Endothelial cell (in vitro differentiated cells): ENCODE measurements at regions not wholly inside any gene's neighbourhood (a gene's known extent, or its start where the extent isn't known, plus 50 kb on each side); places are given as distances from the start of the nearest gene placed in this dataset.

Experiments used
- DNase-seq: peaks from one replicate; pipeline ENCODE4 v3.0.0; 2021; ENCODE audit warnings: low spot score
- H3K27ac Mint-ChIP-seq: one replicate; pipeline ENCODE4 v1.8.0; 2021; ENCODE audit warnings: mixed read lengths, inconsistent platforms; ENCODE audit not compliant: unreplicated experiment
- H3K27me3 Mint-ChIP-seq: one replicate; pipeline ENCODE4 v1.8.0; 2021; ENCODE audit warnings: mild to moderate bottlenecking, moderate library complexity, mixed read lengths, inconsistent platforms; ENCODE audit not compliant: unreplicated experiment
- H3K36me3 Mint-ChIP-seq: one replicate; pipeline ENCODE4 v1.8.0; 2021; ENCODE audit warnings: mild to moderate bottlenecking, low read depth, mixed read lengths, inconsistent platforms; ENCODE audit not compliant: unreplicated experiment
- H3K4me1 Mint-ChIP-seq: one replicate; pipeline ENCODE4 v1.8.0; 2021; ENCODE audit warnings: mild to moderate bottlenecking, mixed read lengths, inconsistent platforms; ENCODE audit not compliant: unreplicated experiment
- H3K4me3 Mint-ChIP-seq: one replicate; pipeline ENCODE4 v1.8.0; 2021; ENCODE audit warnings: mild to moderate bottlenecking, mixed read lengths, inconsistent platforms; ENCODE audit not compliant: unreplicated experiment
- H3K9me3 Mint-ChIP-seq: one replicate; pipeline ENCODE4 v1.8.0; 2021; ENCODE audit warnings: mixed read lengths, inconsistent platforms; ENCODE audit not compliant: unreplicated experiment
- CTCF ChIP-seq: fragments of 200-600 bp; sonication (generic); IDR thresholded peaks from one replicate; pipeline ENCODE4 v1.5.0; 2021; ENCODE audit warnings: antibody characterized with exemption; ENCODE audit not compliant: unreplicated experiment

GRCh38 chr11:8335683-8336082 is 72.0 kb upstream of the LMO1 start:
- H3K27me3 Mint-ChIP-seq = peaks cover 7% of the 10 kb centered on the region
- no peaks in the 10 kb centered on the region for H3K36me3 Mint-ChIP-seq
- no peak for TF ChIP-seq CTCF
- H3K4me3 Mint-ChIP-seq = no peak overlapping the region
- peaks cover 4% of the 10 kb centered on the region for H3K4me1 Mint-ChIP-seq
- no peak for DNase-seq
- H3K9me3 Mint-ChIP-seq = no peaks in the 10 kb centered on the region
- H3K27ac Mint-ChIP-seq = no peak overlapping the region

- Mint-ChIP-seq H3K27me3 (peaks cover 7% of the 10 kb centered on the region), H3K36me3 (no peaks in the 10 kb centered on the region), H3K4me3 (no peak overlapping the region), H3K9me3 (no peaks in the 10 kb centered on the region), H3K27ac (no peak overlapping the region), H3K4me1 (peaks cover 4% of the 10 kb centered on the region)
- DNase-seq = no peak
- no peak for TF ChIP-seq CTCF
Measured at GRCh38 chr11:8335186-8335585, 71.5 kb upstream of the LMO1 start.

DNA sequence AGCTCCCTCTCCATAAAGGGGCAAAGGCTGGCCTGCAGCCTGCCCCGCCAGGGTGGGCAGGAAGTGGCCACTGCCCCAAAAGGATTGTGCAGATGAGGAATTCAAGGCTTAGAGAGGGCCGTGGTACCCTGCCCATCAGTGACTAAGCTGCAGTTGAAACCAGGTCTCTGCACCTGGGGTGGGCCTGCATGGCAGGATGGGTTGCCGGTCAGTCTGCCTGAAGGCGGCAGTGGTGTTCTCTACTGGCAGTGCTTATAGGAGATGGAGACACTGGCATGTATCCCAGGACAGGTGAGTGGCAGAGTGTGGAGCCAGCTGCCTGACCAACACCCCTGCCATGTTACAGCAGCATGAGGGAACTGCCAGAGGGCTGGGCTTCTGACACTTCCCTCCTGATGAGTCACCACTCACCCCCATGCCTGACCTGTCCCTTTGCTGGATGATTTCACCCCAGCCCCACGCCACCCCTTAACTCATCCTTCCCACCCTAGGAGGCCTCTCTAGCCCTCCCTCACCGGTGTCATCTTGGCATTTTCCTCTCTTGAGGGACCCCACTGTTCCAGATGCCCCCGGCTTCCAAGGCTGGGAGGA is 70.2 kb upstream of the LMO1 start:
- Mint-ChIP-seq H3K4me1 (peaks cover 4% of the 10 kb centered on the region), H3K27me3 (peaks cover 7% of the 10 kb centered on the region), H3K36me3 (no peaks in the 10 kb centered on the region), H3K27ac (no peak overlapping the region), H3K9me3 (no peaks in the 10 kb centered on the region), H3K4me3 (no peak overlapping the region)
- no peak for DNase-seq
- no peak for TF ChIP-seq CTCF

GRCh38 chr11:8333376-8333775 is 69.7 kb upstream of the LMO1 start:
- no peak for DNase-seq
- Mint-ChIP-seq H3K4me1 (peaks cover 4% of the 10 kb centered on the region), H3K27ac (no peak overlapping the region), H3K9me3 (no peaks in the 10 kb centered on the region), H3K27me3 (peaks cover 3% of the 10 kb centered on the region), H3K36me3 (no peaks in the 10 kb centered on the region), H3K4me3 (no peak overlapping the region)
- TF ChIP-seq CTCF = no peak

DNA sequence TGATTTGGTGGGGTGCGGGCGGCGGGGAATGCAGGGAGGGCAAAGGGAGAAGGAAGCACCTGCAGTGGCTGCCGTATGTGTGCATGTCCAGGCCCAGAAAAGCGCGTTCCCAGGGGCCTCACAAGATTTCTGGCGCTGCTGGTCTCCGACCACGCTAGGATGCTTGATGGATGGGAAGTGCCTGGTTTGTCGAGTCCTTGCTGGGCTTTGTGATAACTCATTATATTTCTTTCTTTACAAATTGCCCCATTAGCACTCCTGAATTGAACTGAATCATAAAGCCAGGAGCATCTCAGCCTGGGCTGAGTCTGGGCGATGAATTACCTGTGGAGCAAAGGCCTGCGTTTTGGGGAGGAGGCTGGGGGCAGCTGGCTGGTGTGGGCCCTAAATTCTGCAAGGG is 69.2 kb upstream of the LMO1 start:
- TF ChIP-seq CTCF = no peak
- H3K9me3 Mint-ChIP-seq = no peaks in the 10 kb centered on the region
- H3K36me3 Mint-ChIP-seq = no peaks in the 10 kb centered on the region
- H3K4me1 Mint-ChIP-seq = peaks cover 3% of the 10 kb centered on the region
- H3K27ac Mint-ChIP-seq = no peak overlapping the region
- peaks cover 3% of the 10 kb centered on the region for H3K27me3 Mint-ChIP-seq
- no peak overlapping the region for H3K4me3 Mint-ChIP-seq
- no peak for DNase-seq
